Neutrophil (primary cell): ENCODE measurements at regions not wholly inside any gene's neighbourhood (a gene's known extent, or its start where the extent isn't known, plus 50 kb on each side); places are given as distances from the start of the nearest gene placed in this dataset.

Experiments
- H3K27ac ChIP-seq: fragments of 200-600 bp; sonication (generic); 2 replicates; pipeline ENCODE4 v1.5.1; 2016; ENCODE audit warnings: mild to moderate bottlenecking, moderate library complexity
- H3K27me3 ChIP-seq: fragments of 200-600 bp; sonication (generic); 2 replicates; pipeline ENCODE4 v1.6.0; 2016; ENCODE audit warnings: mild to moderate bottlenecking
- H3K36me3 ChIP-seq: fragments of 200-600 bp; sonication (generic); 2 replicates; pipeline ENCODE4 v1.5.1; 2017
- H3K4me1 ChIP-seq, 2 experiments: fragments of 200-600 bp in 1 of 2; sonication (generic) in 1 of 2; 1 replicate in 1 of 2; 2 replicates in 1 of 2; pipeline versions ENCODE4 v1.5.1 to v1.6.1; 2013 to 2016; ENCODE audit warnings: low read depth in 1 of 2, low read length in 1 of 2, mild to moderate bottlenecking in 1 of 2, moderate library complexity in 1 of 2; ENCODE audit not compliant: control insufficient read depth in 1 of 2, insufficient read depth in 1 of 2
- H3K4me3 ChIP-seq, 2 experiments: fragments of 200-600 bp in 1 of 2; sonication (generic) in 1 of 2; 1 replicate in 1 of 2; 2 replicates in 1 of 2; pipeline ENCODE4 v1.5.1; 2013 to 2016; ENCODE audit warnings: low read depth in 1 of 2, low read length in 1 of 2, mild to moderate bottlenecking in 1 of 2, moderate library complexity in 1 of 2
- H3K9me3 ChIP-seq: fragments of 200-600 bp; sonication (generic); 2 replicates; pipeline ENCODE4 v1.5.1; 2016
- CTCF ChIP-seq: fragments of 200-600 bp; sonication (generic); IDR thresholded peaks from 2 replicates; pipeline ENCODE4 v1.5.1; 2016; ENCODE audit warnings: antibody characterized with exemption

- H3K4me3 ChIP-seq, result no peak overlapping the region
These were observed 270.6 kb upstream of the MARCKS start for GRCh38 chr6:113586413-113587077.

DNA sequence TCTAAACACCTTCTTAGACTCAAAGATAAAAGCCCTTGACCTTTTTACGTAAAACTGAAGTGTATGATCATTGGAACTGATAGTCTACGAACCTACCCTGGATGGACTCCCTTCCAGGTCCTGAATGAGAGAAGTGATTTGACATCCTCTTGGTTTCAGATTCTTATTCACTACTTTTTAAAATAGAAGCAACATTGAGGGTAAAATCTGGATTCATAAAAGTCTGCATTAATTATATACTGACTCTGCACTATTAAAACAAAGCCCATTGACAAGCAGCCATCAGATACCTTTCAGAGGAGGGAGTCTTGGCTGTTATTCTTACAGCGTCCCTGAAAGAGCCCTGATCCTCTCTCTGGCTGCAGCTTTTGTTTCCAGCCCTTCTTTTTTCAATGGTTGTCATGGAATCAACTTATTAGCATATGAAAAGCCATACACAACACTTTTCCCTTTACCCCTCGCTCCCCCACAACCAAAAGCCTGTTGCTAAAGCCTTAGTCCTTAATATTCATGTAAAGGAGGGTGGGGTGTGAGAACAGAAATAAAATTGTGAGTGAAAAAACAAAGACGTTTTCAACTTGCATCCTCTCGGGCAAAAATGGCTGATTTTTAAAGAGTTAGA is 270.0 kb upstream of the MARCKS start:
- Histone ChIP-seq H3K4me3 (no peak overlapping the region), H3K27me3 (no peaks in the 10 kb centered on the region), H3K4me1 (peaks cover 8 to 15% of the 10 kb centered on the region in 2 experiments), H3K9me3 (no peaks in the 10 kb centered on the region), H3K36me3 (no peaks in the 10 kb centered on the region), H3K27ac (no peak overlapping the region)
- no peak for TF ChIP-seq CTCF

More at GRCh38 chr6:113586413-113587077, 270.6 kb upstream of the MARCKS start:
- Histone ChIP-seq H3K4me1 (peaks cover 8 to 11% of the 10 kb centered on the region in 2 experiments), H3K27ac (no peak overlapping the region), H3K36me3 (no peaks in the 10 kb centered on the region), H3K9me3 (no peaks in the 10 kb centered on the region), H3K27me3 (no peaks in the 10 kb centered on the region)
- no peak for TF ChIP-seq CTCF

GRCh38 chr6:113588646-113589045 is 268.5 kb upstream of the MARCKS start:
- Histone ChIP-seq H3K27me3 (no peaks in the 10 kb centered on the region), H3K4me1 (peaks cover 8 to 15% of the 10 kb centered on the region in 2 experiments), H3K36me3 (no peaks in the 10 kb centered on the region), H3K9me3 (no peaks in the 10 kb centered on the region), H3K27ac (no peak overlapping the region), H3K4me3 (no peak overlapping the region)
- no peak for TF ChIP-seq CTCF

- Histone ChIP-seq H3K4me1 (peaks cover 8 to 15% of the 10 kb centered on the region in 2 experiments), H3K9me3 (no peaks in the 10 kb centered on the region), H3K27me3 (no peaks in the 10 kb centered on the region), H3K36me3 (no peaks in the 10 kb centered on the region), H3K27ac (no peak overlapping the region), H3K4me3 (no peak overlapping the region)
- no peak for TF ChIP-seq CTCF
These were observed 265.0 kb upstream of the MARCKS start for GRCh38 chr6:113591896-113592827.

GRCh38 chr6:113594726-113595125 is 262.4 kb upstream of the MARCKS start:
- no peak for TF ChIP-seq CTCF
- Histone ChIP-seq H3K27ac (no peak overlapping the region), H3K4me1 (peaks cover 0 to 4% of the 10 kb centered on the region in 2 experiments), H3K4me3 (no peak overlapping the region), H3K9me3 (no peaks in the 10 kb centered on the region), H3K36me3 (no peaks in the 10 kb centered on the region), H3K27me3 (no peaks in the 10 kb centered on the region)
